Activated CD8-positive, alpha-beta memory T cell treated with anti-CD3 and anti-CD28 coated beads for 4 hours (primary cell): ENCODE measurements at regions not wholly inside any gene's neighbourhood (a gene's known extent, or its start where the extent isn't known, plus 50 kb on each side); places are given as distances from the start of the nearest gene placed in this dataset.

Experiments used
- DNase-seq, 2 donors: peaks; one replicate each; pipeline ENCODE4 v3.0.0-alpha.2; 2020; ENCODE audit warnings: low read depth in 2 of 2

DNA sequence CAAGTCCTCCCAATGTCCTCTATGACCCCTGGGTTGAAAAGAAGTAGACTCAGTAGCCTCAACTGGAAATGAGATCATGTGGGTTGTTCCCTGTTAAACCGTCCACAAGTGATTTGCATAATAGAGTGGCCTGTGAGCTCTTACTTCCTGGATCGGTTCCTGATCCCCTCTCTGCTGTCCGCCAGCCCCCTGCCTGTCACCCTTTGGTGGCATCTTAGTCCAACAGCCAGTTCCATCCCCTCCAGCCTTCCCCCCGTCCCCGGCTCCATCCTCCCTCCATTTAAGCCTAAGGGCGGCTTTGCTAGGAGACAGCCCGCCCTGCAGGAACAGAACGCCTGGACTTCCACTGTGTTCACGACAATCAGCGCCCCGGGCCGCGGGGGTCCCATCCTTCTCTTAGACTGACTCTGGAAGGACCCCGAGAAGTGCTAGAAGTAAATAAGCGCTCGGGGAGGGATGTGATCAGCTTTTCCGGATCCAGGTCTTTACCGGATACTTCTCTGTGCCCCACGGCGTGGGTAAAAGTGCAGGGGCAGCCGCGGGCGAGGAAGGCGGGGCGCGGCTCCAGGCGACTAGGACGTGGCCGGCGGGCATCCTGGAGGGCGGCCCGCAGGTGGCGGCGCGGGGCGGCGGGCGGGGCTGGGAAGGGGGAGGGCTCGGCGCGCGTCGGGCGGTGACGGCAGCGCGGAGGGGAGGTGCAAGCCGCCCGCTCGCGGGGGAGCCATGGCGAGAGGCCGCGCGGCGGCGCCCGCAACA, 51.2 kb upstream of the ULK4 start:
- DNase-seq: peak; percentile 45 to 49

DNA sequence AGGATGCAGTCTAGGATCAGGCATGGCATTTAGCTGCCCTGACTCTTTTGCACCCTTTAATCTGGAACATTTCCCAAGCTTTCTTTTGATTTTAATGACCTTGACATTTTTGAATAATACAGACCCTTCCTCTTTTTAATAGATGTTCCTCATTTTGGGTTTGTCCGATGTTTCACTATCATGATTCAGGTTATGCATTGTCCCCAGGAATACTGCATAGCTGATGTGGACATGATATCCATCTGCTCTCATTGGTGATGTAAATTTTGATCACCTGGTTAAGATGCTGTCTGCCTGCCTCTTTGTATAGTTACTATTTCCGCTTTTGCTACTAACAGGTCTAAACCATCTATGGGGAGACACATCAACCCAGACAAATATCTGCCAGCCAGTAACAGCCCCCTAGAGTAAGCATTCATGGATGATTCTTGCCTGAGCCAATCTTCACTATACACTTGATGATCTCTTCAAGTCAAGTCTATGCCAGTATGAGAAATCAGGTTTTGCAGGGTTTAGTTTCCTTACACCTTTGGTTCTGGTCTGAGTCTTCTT, 50.6 kb upstream of the ULK4 start:
- no peak for DNase-seq
